GM08714 (cell line): ENCODE measurements at regions not wholly inside any gene's neighbourhood (a gene's known extent, or its start where the extent isn't known, plus 50 kb on each side); places are given as distances from the start of the nearest gene placed in this dataset.
"Not testable (repeated sequence)": the region's sequence is repeated elsewhere in the genome, so short reads cannot be mapped to it uniquely, and the experiment has no call there.

Experiments used
- H3K4me3 ChIP-seq: fragments of 200-500 bp; sonication (Bioruptor generic); 2 replicates; pipeline ENCODE4 v1.5.1; 2014; ENCODE audit warnings: mild to moderate bottlenecking, low read length, inconsistent platforms
- ZNF274 ChIP-seq: IDR thresholded peaks from 2 replicates; pipeline ENCODE4 v1.6.1; 2012; ENCODE audit warnings: mild to moderate bottlenecking, low read depth, low read length

DNA sequence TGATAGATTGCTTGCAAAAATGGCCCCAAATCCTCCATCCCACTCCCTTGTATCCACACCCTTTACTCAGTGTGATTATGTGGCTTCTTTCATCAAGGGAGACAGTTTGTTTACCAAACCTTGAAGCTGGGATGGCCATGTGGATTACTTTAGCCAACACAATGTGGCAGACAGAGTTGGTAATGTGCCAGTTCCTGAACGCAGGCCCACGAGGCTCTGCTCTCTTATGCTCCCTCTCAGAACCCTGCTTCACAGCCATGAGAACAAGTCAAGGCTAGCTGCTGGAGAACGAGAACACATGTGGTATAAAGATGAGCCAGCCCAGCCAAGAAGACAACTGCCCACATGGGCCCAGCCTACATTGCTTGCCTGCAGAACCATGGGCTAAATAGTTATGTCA is 162.3 kb downstream of the NDUFA12 start:
- TF ChIP-seq ZNF274 = no peak
- no peak overlapping the region for H3K4me3 ChIP-seq

DNA sequence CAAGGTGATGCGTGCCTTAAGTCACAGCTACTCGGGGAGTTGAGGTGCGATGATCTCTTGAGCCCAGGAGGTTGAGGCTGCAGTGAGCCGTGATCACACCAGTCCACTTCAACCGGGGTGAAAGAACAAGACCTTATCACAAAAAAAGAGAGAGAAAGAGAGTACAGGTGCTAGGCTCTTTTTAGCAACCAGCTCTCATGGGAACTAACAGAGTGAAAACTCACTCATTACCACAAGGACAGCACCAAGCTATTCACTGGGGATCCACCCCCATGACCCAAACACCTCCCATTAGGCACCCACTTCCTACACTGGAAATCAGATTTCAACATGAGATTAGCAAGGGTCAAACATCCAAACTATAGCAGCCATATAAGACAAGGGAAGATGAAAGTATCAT is 164.2 kb downstream of the NDUFA12 start:
- H3K4me3 ChIP-seq = no peak overlapping the region; the same call in 1 of the 2 replicates
- no peak for TF ChIP-seq ZNF274

DNA sequence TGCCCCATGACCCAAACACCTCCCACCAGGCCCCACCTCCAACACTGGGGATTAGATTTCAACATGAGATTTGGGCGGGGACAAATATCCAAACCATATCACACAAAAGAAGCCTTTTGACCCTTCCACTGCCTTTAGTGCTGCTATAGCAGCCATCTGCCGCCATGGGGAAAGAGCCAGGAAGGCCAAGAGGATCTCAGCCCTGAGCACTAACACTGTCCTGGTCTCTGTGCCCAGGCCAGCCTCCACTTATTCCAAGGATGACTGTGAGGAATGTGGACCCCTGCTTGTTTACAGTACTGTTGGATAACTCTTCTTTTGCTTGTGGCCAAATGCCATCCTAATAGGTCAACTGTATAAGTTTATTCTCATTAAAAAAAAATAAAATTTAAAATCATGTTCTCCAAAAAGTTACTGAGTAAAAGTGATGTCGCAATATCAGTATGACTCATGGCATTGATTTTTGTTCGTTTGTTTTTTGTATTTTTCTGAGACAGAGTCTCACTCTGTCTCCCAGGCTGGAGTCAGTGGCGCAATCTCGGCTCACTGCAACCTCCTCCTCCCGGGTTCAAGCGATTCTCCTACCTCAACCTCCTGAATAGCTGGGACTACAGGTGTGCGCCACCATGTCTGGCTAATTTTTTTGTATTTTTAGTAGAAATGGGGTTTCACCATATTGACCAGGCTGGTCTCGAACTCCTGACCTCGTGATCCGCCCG is 166.4 kb downstream of the NDUFA12 start:
- H3K4me3 ChIP-seq = not testable (repeated sequence)

DNA sequence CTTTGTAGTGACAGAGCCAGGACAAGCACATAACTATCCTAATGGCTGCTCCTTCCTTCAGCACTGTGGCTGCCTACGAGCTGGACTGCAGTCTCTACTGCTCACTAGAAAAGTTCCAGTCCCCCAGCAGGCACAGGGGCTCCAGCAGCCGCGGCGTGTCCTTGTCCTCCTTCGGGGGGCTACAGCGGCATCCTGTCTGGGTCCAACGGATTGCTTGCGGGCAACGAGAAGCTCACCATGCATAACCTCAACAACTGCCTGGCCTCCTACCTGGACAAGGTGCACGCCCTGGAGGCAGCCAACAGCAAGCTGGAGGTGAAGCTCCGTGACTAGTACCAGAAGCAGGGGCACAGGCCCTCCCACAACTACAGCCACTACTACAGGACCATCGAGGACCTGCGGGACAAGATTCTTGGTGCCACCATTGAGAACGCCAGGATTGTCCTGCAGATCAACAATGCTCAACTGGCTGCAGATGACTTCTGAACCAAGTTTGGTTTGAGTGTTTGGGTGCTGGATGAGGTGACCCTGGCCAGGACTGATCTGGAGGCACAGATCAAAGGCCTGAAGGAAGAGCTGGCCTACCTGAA is 169.4 kb downstream of the NDUFA12 start:
- H3K4me3 ChIP-seq = no peak overlapping the region
- no peak for TF ChIP-seq ZNF274

- no peak for TF ChIP-seq ZNF274
- no peak overlapping the region for H3K4me3 ChIP-seq
Measured at GRCh38 chr12:94832780-94833681, 170.5 kb downstream of the NDUFA12 start.

- peak overlapping the region; percentile 16; the same call in 1 of the 2 replicates for H3K4me3 ChIP-seq
- no peak for TF ChIP-seq ZNF274
Measured at GRCh38 chr12:94832105-94832504, 171.4 kb downstream of the NDUFA12 start.

GRCh38 chr12:94831081-94831751 is 172.3 kb downstream of the NDUFA12 start:
- peak overlapping the region; percentile 16; the same call in 1 of the 2 replicates for H3K4me3 ChIP-seq
- TF ChIP-seq ZNF274 = no peak

DNA sequence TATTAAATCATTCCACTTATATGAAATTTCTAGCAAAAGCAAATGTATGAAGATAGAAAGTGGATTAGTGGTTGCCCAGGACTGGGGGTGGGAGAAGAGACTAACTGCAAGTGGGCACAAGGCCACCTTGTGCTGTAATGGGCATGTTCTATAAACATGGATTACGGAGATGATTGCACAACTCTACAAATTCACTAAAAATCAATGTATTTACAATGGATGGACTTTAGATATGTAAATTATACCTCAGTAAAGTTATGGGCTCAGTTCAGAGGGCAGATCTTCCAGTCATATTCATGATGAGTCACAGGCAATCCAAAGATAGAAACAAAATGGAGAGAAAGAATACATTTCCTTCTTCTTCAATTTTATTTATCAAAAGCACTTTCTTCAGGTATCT is 173.9 kb downstream of the NDUFA12 start:
- TF ChIP-seq ZNF274 = no peak

DNA sequence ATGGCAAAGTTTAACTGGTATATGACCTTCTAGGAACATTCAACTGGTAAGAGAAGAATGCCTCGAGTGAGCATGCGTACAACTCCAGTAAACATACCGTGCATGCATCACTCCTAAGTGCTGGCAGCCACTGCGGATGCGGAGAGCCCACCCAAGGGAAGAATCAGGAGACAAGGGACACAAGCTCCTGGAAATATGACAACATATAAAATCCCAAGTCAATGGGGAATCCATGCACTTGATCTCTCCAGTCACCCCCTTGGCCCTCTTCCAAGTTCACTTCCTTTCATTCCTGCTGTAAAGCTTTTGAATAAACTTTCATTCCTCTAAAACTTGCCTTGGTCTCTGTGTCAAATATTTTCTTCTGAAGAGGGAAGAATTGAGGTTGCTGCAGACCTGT is 168.7 kb upstream of the TMCC3 start:
- no peak overlapping the region; the same call in 1 of the 2 replicates for H3K4me3 ChIP-seq
- TF ChIP-seq ZNF274 = no peak

More for the DNA sequence above, 173.9 kb downstream of the NDUFA12 start:
- H3K4me3 ChIP-seq = no peak overlapping the region

GRCh38 chr12:94817695-94818075 is 167.3 kb upstream of the TMCC3 start:
- peak overlapping the region; percentile 62; the same call in 1 of the 2 replicates for H3K4me3 ChIP-seq
- no peak for TF ChIP-seq ZNF274

GRCh38 chr12:94817201-94817600 is 166.8 kb upstream of the TMCC3 start:
- peak overlapping the region; percentile 62; the same call in 1 of the 2 replicates for H3K4me3 ChIP-seq

GRCh38 chr12:94816746-94817145 is 166.4 kb upstream of the TMCC3 start:
- peak overlapping the region; percentile 62; the same call in 1 of the 2 replicates for H3K4me3 ChIP-seq

GRCh38 chr12:94815958-94816357 is 165.6 kb upstream of the TMCC3 start:
- TF ChIP-seq ZNF274 = no peak
- H3K4me3 ChIP-seq = no peak overlapping the region

DNA sequence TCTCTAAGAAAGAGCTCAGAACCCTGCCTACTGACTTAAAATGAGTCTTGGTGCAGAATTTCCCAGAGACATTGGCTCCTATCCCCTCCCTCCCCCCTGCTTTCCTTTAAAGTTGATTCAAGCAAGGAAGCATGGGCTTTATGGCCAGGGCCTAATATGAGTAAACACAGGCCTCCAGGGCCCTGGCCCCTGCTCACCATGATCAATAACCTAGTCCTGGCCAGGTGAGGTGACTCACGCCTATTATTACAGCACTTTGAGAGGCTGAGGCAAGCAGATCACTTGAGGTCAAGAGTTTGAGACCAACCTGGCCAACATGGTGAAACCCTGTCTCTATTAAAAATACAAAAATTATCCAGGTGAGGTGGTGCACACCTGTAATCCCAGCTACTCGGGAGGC is 165.1 kb upstream of the TMCC3 start:
- TF ChIP-seq ZNF274 = no peak
- H3K4me3 ChIP-seq = no peak overlapping the region

GRCh38 chr12:94813314-94813713 is 163.0 kb upstream of the TMCC3 start:
- no peak for TF ChIP-seq ZNF274

More at GRCh38 chr12:94813314-94813713, 163.0 kb upstream of the TMCC3 start:
- H3K4me3 ChIP-seq = no peak overlapping the region
